Activated naive CD4-positive, alpha-beta T cell treated with Interleukin-2 at 50 U/mL for 16 hours (primary cell): ENCODE measurements at regions not wholly inside any gene's neighbourhood (a gene's known extent, or its start where the extent isn't known, plus 50 kb on each side); places are given as distances from the start of the nearest gene placed in this dataset.
A peak's percentile ranks its signal among the peaks of the same experiment; 100 is the strongest.
"Not testable (repeated sequence)": the region's sequence is repeated elsewhere in the genome, so short reads cannot be mapped to it uniquely, and the experiment has no call there.

ENCODE experiments used
- DNase-seq: peaks from one replicate; pipeline ENCODE4 v3.0.0-alpha.2; 2020

GRCh38 chr19:41495589-41495988 is 52.6 kb downstream of the ERICH4 start:
- DNase-seq: no peak

GRCh38 chr19:41499899-41500298 is 56.9 kb downstream of the ERICH4 start:
- no peak for DNase-seq

GRCh38 chr19:41500443-41500842 is 57.5 kb downstream of the ERICH4 start:
- no peak for DNase-seq

GRCh38 chr19:41501854-41502253 is 58.9 kb downstream of the ERICH4 start:
- no peak for DNase-seq

GRCh38 chr19:41505105-41505504 is 62.1 kb downstream of the ERICH4 start:
- DNase-seq: no peak

- no peak for DNase-seq
These were observed 65.5 kb upstream of the CEACAM21 start for GRCh38 chr19:41510484-41510883.

GRCh38 chr19:41511628-41512027 is 64.3 kb upstream of the CEACAM21 start:
- no peak for DNase-seq

GRCh38 chr19:41515015-41515652 is 60.8 kb upstream of the CEACAM21 start:
- DNase-seq: no peak

- DNase-seq: not testable (repeated sequence)
These were observed 59.4 kb upstream of the CEACAM21 start for GRCh38 chr19:41516292-41517171.

- no peak for DNase-seq
These were observed 57.8 kb upstream of the CEACAM21 start for GRCh38 chr19:41518141-41518540.

- DNase-seq: peak; percentile 32
These were observed 54.6 kb upstream of the CEACAM21 start for GRCh38 chr19:41521138-41521930.

- DNase-seq: peak; percentile 41
These were observed 53.9 kb upstream of the CEACAM21 start for GRCh38 chr19:41521931-41522555.

GRCh38 chr19:41525989-41526388 is 50.0 kb upstream of the CEACAM21 start:
- DNase-seq: no peak
